Parathyroid adenoma (tissue), 2 donors: ENCODE measurements at regions not wholly inside any gene's neighbourhood (a gene's known extent, or its start where the extent isn't known, plus 50 kb on each side); places are given as distances from the start of the nearest gene placed in this dataset.

Source experiments
- H2AFZ ChIP-seq: fragments of 300-600 bp; sonication (generic); one replicate; pipeline ENCODE4 v1.7.0; 2017; ENCODE audit warnings: antibody characterized with exemption, mild to moderate bottlenecking
- H3K27ac ChIP-seq: fragments of 300-600 bp; sonication (generic); one replicate; pipeline ENCODE4 v1.7.0; 2017
- H3K27me3 ChIP-seq: fragments of 300-600 bp; sonication (generic); one replicate; pipeline ENCODE4 v1.7.0; 2017; ENCODE audit warnings: low read length; ENCODE audit not compliant: control insufficient read depth, insufficient read depth
- H3K36me3 ChIP-seq: fragments of 300-600 bp; sonication (generic); one replicate; pipeline ENCODE4 v1.7.0; 2017; ENCODE audit warnings: low read length; ENCODE audit not compliant: control insufficient read depth, insufficient read depth
- H3K4me1 ChIP-seq: fragments of 300-600 bp; sonication (generic); one replicate; pipeline ENCODE4 v1.7.0; 2017; ENCODE audit warnings: control low read depth
- H3K4me2 ChIP-seq: fragments of 300-600 bp; sonication (generic); one replicate; pipeline ENCODE4 v1.7.0; 2017; ENCODE audit warnings: low read length
- H3K4me3 ChIP-seq: fragments of 300-600 bp; sonication (generic); one replicate; pipeline ENCODE4 v1.7.0; 2017; ENCODE audit warnings: low read depth, low read length
- H3K79me2 ChIP-seq: fragments of 300-600 bp; sonication (generic); one replicate; pipeline ENCODE4 v1.7.0; 2017; ENCODE audit warnings: control low read depth
- H3K9ac ChIP-seq: fragments of 300-600 bp; sonication (generic); one replicate; pipeline ENCODE4 v1.7.0; 2017; ENCODE audit warnings: mild to moderate bottlenecking
- H3K9me3 ChIP-seq: fragments of 300-600 bp; sonication (generic); one replicate; pipeline ENCODE4 v1.7.0; 2017; ENCODE audit warnings: low read length; ENCODE audit not compliant: control insufficient read depth
- CTCF ChIP-seq: fragments of 300-600 bp; sonication (generic); IDR thresholded peaks from one replicate; pipeline ENCODE4 v1.7.0; 2017; ENCODE audit warnings: antibody characterized with exemption, mild to moderate bottlenecking
- donor health status: primary hyperparathyroidism.

- H3K4me2 ChIP-seq: no peak overlapping the region
- no peak for TF ChIP-seq CTCF
- H3K4me1 ChIP-seq: no peaks in the 10 kb centered on the region
- H3K4me3 ChIP-seq: no peak overlapping the region
- no peaks in the 10 kb centered on the region for H3K27me3 ChIP-seq
- H3K9me3 ChIP-seq: no peaks in the 10 kb centered on the region
- no peaks in the 10 kb centered on the region for H3K79me2 ChIP-seq
- H2AFZ ChIP-seq: no peak overlapping the region
- no peak overlapping the region for H3K27ac ChIP-seq
- no peaks in the 10 kb centered on the region for H3K36me3 ChIP-seq
- no peak overlapping the region for H3K9ac ChIP-seq
Measured at GRCh38 chr11:116281173-116282160, 491.3 kb downstream of the BUD13 start.

- H2AFZ ChIP-seq: no peak overlapping the region
- no peak overlapping the region for H3K4me3 ChIP-seq
- no peaks in the 10 kb centered on the region for H3K4me1 ChIP-seq
- H3K36me3 ChIP-seq: no peaks in the 10 kb centered on the region
- H3K9me3 ChIP-seq: no peaks in the 10 kb centered on the region
- H3K9ac ChIP-seq: no peak overlapping the region
- no peak for TF ChIP-seq CTCF
- H3K27me3 ChIP-seq: no peaks in the 10 kb centered on the region
- H3K79me2 ChIP-seq: no peaks in the 10 kb centered on the region
- no peak overlapping the region for H3K4me2 ChIP-seq
- no peak overlapping the region for H3K27ac ChIP-seq
Measured at GRCh38 chr11:116279511-116279910, 493.3 kb downstream of the BUD13 start.

GRCh38 chr11:116278076-116278475 lies 494.7 kb downstream of the BUD13 start:
- H3K4me1 ChIP-seq: no peaks in the 10 kb centered on the region
- no peak overlapping the region for H3K27ac ChIP-seq
- TF ChIP-seq CTCF: no peak
- no peaks in the 10 kb centered on the region for H3K9me3 ChIP-seq
- no peak overlapping the region for H3K9ac ChIP-seq
- no peaks in the 10 kb centered on the region for H3K36me3 ChIP-seq
- no peaks in the 10 kb centered on the region for H3K27me3 ChIP-seq
- H3K4me3 ChIP-seq: no peak overlapping the region
- H2AFZ ChIP-seq: no peak overlapping the region
- H3K4me2 ChIP-seq: no peak overlapping the region
- H3K79me2 ChIP-seq: no peaks in the 10 kb centered on the region

- Histone ChIP-seq H3K36me3 (no peaks in the 10 kb centered on the region), H3K79me2 (no peaks in the 10 kb centered on the region), H3K27ac (no peak overlapping the region), H2AFZ (no peak overlapping the region), H3K9ac (no peak overlapping the region), H3K4me3 (no peak overlapping the region), H3K27me3 (no peaks in the 10 kb centered on the region), H3K4me2 (no peak overlapping the region), H3K9me3 (no peaks in the 10 kb centered on the region), H3K4me1 (no peaks in the 10 kb centered on the region)
- TF ChIP-seq CTCF: peak; percentile 73
Measured at GRCh38 chr11:116276051-116277044, 496.4 kb downstream of the BUD13 start.
